Omental fat pad (tissue), 3 donors: ENCODE measurements at regions not wholly inside any gene's neighbourhood (a gene's known extent, or its start where the extent isn't known, plus 50 kb on each side); places are given as distances from the start of the nearest gene placed in this dataset.

Experiments
- ATAC-seq: fragments of 150-250 bp; one replicate; pipeline ENCODE4 v1.9.1; 2016; ENCODE audit warnings: mild to moderate bottlenecking, moderate library complexity; ENCODE audit not compliant: low FRiP score
- DNase-seq: peaks from one replicate; pipeline ENCODE4 v3.0.0-alpha.2; 2019; ENCODE audit warnings: low spot score
- TF ChIP-seq, protein P1 (sequence below), 3 donors: fragments of 450-650 bp; IDR thresholded peaks; one replicate each; pipeline ENCODE4 v1.5.1; 2016 to 2017; ENCODE audit warnings: antibody characterized with exemption in 3 of 3, mild to moderate bottlenecking in 3 of 3, moderate library complexity in 2 of 3

DNA sequence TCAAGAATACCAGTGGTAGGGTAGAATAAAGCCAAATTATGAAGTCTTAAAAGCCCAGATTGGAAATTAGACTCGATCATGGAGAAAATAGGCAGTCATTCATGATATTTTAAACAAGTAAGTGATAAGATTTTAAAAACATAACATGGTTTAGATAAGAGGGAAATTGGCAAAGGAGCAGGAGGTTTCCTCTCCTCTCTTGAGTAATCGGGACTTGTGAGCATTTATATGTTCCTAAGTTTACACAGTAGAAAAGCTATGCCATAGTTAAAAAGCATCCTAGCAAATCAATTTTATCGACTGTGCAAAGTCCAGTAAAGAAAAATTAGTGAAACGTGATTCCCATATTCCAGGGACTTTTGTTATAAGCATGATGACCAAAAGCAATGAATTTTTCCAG is 313.2 kb downstream of the AHR start:
- no peak for DNase-seq
- TF ChIP-seq, protein P1, sequence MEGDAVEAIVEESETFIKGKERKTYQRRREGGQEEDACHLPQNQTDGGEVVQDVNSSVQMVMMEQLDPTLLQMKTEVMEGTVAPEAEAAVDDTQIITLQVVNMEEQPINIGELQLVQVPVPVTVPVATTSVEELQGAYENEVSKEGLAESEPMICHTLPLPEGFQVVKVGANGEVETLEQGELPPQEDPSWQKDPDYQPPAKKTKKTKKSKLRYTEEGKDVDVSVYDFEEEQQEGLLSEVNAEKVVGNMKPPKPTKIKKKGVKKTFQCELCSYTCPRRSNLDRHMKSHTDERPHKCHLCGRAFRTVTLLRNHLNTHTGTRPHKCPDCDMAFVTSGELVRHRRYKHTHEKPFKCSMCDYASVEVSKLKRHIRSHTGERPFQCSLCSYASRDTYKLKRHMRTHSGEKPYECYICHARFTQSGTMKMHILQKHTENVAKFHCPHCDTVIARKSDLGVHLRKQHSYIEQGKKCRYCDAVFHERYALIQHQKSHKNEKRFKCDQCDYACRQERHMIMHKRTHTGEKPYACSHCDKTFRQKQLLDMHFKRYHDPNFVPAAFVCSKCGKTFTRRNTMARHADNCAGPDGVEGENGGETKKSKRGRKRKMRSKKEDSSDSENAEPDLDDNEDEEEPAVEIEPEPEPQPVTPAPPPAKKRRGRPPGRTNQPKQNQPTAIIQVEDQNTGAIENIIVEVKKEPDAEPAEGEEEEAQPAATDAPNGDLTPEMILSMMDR (IDR thresholded peaks at IDR 0.05), result no peak
- no peak for ATAC-seq

DNA sequence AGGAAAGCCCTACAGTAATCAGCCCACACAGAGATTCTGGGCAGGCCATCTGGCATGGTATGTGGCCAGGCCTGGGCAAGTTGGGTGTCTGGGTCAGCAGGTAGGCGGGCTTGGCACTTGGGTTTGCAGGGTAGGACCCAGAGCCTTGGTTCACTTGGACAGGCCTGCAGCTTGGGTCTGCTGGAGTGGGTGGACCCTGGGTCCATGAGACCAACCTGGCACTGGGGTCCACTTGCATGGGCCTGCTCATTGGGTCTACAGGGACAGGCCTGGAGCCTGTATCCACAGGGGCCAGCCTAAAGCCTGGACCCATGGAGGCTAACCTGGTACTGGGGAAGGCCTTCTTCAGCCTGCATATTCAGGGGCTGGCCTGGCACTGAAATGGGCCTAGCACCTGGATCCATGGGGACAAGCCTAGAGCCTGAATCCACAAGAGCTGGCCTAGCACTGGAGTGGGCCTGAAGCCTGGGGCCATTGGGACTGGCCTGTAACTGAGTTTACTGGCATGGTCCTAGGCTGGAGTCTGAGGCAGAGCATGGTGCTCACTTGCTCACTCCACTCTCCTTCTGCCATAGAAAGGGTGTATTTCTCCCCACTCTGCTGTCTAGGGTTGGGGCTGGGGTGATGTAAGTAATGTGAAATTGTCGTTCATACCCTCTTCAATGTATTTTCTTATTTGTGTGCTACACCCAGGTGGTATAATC is 315.0 kb downstream of the AHR start:
- no peak for ATAC-seq
- TF ChIP-seq, protein P1 (IDR thresholded peaks at IDR 0.05), result no peak

DNA sequence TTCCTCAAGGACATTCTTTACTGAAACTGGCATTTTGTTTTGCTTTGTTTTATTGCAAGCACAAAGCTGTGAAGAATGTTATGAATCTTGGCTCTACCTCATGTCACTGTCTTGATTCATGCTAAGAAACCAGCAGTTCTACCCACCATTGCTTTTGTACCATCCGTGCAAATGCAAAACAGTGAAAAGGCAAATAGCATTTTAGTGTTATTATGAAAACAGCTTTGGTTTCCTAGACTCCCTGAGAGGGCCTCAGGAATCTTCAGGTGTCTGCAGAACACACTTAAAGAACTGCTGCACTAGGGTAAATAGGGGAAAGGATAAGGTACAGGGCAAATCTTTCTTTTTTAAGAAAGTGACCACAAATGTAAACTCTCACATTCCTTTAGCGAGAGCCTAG is 318.9 kb downstream of the AHR start:
- no peak for DNase-seq
- TF ChIP-seq, protein P1 (IDR thresholded peaks at IDR 0.05), result no peak
- no peak for ATAC-seq

More for the DNA sequence above, 315.0 kb downstream of the AHR start:
- no peak for DNase-seq

DNA sequence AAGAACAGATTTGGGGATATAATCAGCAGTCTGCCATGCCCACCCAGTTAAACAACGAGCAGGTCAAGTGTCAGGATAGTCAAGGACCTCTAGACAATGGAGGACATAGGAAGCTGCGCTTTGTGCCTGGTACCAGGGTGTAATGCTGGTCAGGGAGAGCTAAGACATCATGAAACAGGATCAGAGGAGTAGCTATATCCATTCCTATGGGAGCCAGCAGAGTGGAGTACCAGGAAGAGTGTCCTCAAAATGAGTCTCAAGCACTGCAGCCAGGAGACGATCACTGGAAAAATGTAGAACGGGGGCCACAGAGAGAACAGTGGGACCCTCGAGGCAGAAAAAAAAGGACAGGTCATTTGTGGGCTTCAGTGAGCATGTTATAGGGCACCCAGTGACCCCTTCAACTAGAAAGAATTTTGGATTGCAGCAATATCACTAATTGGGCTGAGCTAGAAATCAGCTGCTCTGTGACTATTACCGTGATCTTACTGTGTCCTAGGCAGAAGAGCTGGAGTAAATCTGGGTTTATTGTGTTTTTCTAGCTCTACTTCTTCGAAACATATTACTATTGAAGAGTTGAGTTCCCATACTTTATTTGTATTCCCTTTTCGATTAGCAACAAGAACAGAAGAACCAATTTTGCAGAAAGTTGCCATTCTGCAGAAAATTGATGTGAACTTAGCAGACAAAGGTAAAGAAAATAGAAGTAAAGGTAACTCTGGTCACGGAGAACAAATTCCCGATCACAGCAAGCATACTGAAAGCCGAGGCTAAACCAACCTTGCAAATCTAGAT is 319.6 kb downstream of the AHR start:
- ATAC-seq (no peak), DNase-seq (no peak)
- TF ChIP-seq, protein P1 (IDR thresholded peaks at IDR 0.05), result no peak

DNA sequence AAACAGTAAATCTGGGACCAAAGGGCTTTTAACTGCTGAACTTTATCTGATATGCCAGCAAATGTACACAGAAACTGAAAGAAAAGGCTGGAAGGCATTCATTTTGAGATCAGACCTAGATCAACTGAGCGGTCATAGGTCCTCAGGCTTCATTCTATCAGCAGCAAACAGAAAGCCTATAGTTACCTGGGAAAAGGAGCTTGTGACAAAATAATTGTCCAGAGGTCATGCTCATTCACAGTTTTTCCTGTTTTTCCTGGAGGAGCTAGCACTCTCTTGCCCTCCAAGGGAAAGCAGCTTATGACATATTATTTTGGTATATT is 320.2 kb downstream of the AHR start:
- TF ChIP-seq, protein P1 (IDR thresholded peaks at IDR 0.05), result no peak
- DNase-seq, result no peak
- no peak for ATAC-seq

DNA sequence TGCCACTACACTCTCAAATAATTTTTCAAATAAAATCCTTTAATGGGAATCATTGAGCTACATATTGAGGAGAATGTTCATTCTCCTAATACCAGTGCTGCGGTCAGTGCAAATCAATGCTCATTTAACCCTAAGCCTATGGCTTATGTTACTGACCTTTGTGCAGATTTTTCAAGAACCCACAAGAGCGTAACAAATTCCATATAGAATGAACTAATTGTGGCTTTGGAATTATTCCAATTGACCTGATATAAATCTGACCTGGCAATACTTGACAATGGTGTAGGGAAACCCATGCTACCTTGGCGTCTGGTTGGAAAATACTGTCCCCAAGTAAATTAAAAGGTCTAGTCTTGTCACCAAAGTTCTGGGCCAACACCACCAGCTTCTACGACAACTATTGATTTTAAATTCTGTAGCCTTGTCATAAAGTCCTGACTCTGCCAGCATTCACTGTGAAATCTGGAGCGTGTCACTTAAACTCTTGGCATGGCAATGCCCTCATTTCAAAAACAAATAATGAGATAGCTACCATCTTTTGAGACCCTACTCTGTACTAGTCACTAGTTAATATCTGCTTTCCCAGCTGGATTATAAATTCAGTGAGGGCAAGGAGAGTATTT is 320.9 kb downstream of the AHR start:
- DNase-seq, result no peak
- TF ChIP-seq, protein P1 (IDR thresholded peaks at IDR 0.05), result no peak
- no peak for ATAC-seq
